Glomerular endothelial cell (primary cell): ENCODE measurements at regions not wholly inside any gene's neighbourhood (a gene's known extent, or its start where the extent isn't known, plus 50 kb on each side); places are given as distances from the start of the nearest gene placed in this dataset.
"Not testable (repeated sequence)": the region's sequence is repeated elsewhere in the genome, so short reads cannot be mapped to it uniquely, and the experiment has no call there.

Source experiments
- DNase-seq: peaks from one replicate; pipeline ENCODE4 v3.0.0-alpha.2; 2011; ENCODE audit warnings: low read depth, low spot score; ENCODE audit errors: extremely low read depth

GRCh38 chr16:52657924-52658323 lies 111.0 kb upstream of the TOX3 start:
- DNase-seq, result no peak

- DNase-seq, result not testable (repeated sequence)
Observed at GRCh38 chr16:52655916-52656315, 109.0 kb upstream of the TOX3 start.

GRCh38 chr16:52655156-52655555 lies 108.2 kb upstream of the TOX3 start:
- not testable (repeated sequence) for DNase-seq

GRCh38 chr16:52652033-52652432 lies 105.1 kb upstream of the TOX3 start:
- DNase-seq, result no peak

- no peak for DNase-seq
Observed at GRCh38 chr16:52650789-52651188, 103.8 kb upstream of the TOX3 start.

- DNase-seq, result no peak
Observed at GRCh38 chr16:52650318-52650717, 103.4 kb upstream of the TOX3 start.

- DNase-seq, result no peak
Observed at GRCh38 chr16:52649870-52650269, 102.9 kb upstream of the TOX3 start.

GRCh38 chr16:52647588-52647987 lies 100.6 kb upstream of the TOX3 start:
- DNase-seq, result no peak

GRCh38 chr16:52643006-52643405 lies 96.1 kb upstream of the TOX3 start:
- no peak for DNase-seq

- no peak for DNase-seq
Observed at GRCh38 chr16:52634528-52634927, 87.6 kb upstream of the TOX3 start.

GRCh38 chr16:52634104-52634503 lies 87.2 kb upstream of the TOX3 start:
- no peak for DNase-seq

GRCh38 chr16:52633230-52633629 lies 86.3 kb upstream of the TOX3 start:
- DNase-seq, result no peak

- DNase-seq, result no peak
Observed at GRCh38 chr16:52631711-52632110, 84.8 kb upstream of the TOX3 start.

GRCh38 chr16:52630711-52631110 lies 83.8 kb upstream of the TOX3 start:
- no peak for DNase-seq

- DNase-seq, result no peak
Observed at GRCh38 chr16:52629296-52629695, 82.4 kb upstream of the TOX3 start.

GRCh38 chr16:52624891-52625290 lies 77.9 kb upstream of the TOX3 start:
- DNase-seq, result no peak

GRCh38 chr16:52621651-52622050 lies 74.7 kb upstream of the TOX3 start:
- no peak for DNase-seq

- DNase-seq, result no peak
Observed at GRCh38 chr16:52618753-52619497, 72.0 kb upstream of the TOX3 start.

- DNase-seq, result no peak
Observed at GRCh38 chr16:52617591-52617990, 70.6 kb upstream of the TOX3 start.

GRCh38 chr16:52613508-52613907 lies 66.6 kb upstream of the TOX3 start:
- no peak for DNase-seq

GRCh38 chr16:52611817-52612673 lies 65.1 kb upstream of the TOX3 start:
- no peak for DNase-seq

- DNase-seq, result no peak
Observed at GRCh38 chr16:52603015-52603414, 56.1 kb upstream of the TOX3 start.
